ENCODE measurements at regions not wholly inside any gene's neighbourhood (a gene's known extent, or its start where the extent isn't known, plus 50 kb on each side); places are given as distances from the start of the nearest gene placed in this dataset.

- no peak overlapping the region for H3K4me3 ChIP-seq (ENCODE audit: low read depth, low read length)
- no peak for TF ChIP-seq CTCF (IDR thresholded peaks at IDR 0.05; ENCODE audit: insufficient read depth, low read length, poor library complexity, severe bottlenecking)
- DNase-seq (ENCODE audit: low read depth), result no peak
- H3K36me3 ChIP-seq (ENCODE audit: control insufficient read depth, insufficient read depth, low read length), result no peaks in the 10 kb centered on the region
- no peaks in the 10 kb centered on the region for H3K27me3 ChIP-seq (ENCODE audit: control insufficient read depth, insufficient read depth, low read length)
These were observed 168.0 kb downstream of the SPP2 start for GRCh38 chr2:234218266-234219045.

GRCh38 chr2:234212534-234212933 is 162.0 kb downstream of the SPP2 start:
- no peaks in the 10 kb centered on the region for H3K36me3 ChIP-seq (ENCODE audit: control insufficient read depth, insufficient read depth, low read length)
- TF ChIP-seq CTCF (IDR thresholded peaks at IDR 0.05; ENCODE audit: insufficient read depth, low read length, poor library complexity, severe bottlenecking), result no peak
- no peak overlapping the region for H3K4me3 ChIP-seq (ENCODE audit: low read depth, low read length)
- H3K27me3 ChIP-seq (ENCODE audit: control insufficient read depth, insufficient read depth, low read length), result no peaks in the 10 kb centered on the region
- DNase-seq (ENCODE audit: low read depth), result no peak

GRCh38 chr2:234211797-234212196 is 161.3 kb downstream of the SPP2 start:
- no peak overlapping the region for H3K4me3 ChIP-seq (ENCODE audit: low read depth, low read length)
- TF ChIP-seq CTCF (IDR thresholded peaks at IDR 0.05; ENCODE audit: insufficient read depth, low read length, poor library complexity, severe bottlenecking), result no peak
- no peak for DNase-seq (ENCODE audit: low read depth)

GRCh38 chr2:234206738-234207137 is 156.2 kb downstream of the SPP2 start:
- no peak for TF ChIP-seq CTCF (IDR thresholded peaks at IDR 0.05; ENCODE audit: insufficient read depth, low read length, poor library complexity, severe bottlenecking)
- Histone ChIP-seq H3K27me3 (ENCODE audit: control insufficient read depth, insufficient read depth, low read length) (no peaks in the 10 kb centered on the region), H3K4me3 (ENCODE audit: low read depth, low read length) (no peak overlapping the region), H3K36me3 (ENCODE audit: control insufficient read depth, insufficient read depth, low read length) (no peaks in the 10 kb centered on the region)
- DNase-seq (ENCODE audit: low read depth), result no peak

More at GRCh38 chr2:234211797-234212196, 161.3 kb downstream of the SPP2 start:
- no peaks in the 10 kb centered on the region for H3K27me3 ChIP-seq (ENCODE audit: control insufficient read depth, insufficient read depth, low read length)
- H3K36me3 ChIP-seq (ENCODE audit: control insufficient read depth, insufficient read depth, low read length), result no peaks in the 10 kb centered on the region

- no peak overlapping the region for H3K4me3 ChIP-seq (ENCODE audit: low read depth, low read length)
- TF ChIP-seq CTCF (IDR thresholded peaks at IDR 0.05; ENCODE audit: insufficient read depth, low read length, poor library complexity, severe bottlenecking), result no peak
- no peaks in the 10 kb centered on the region for H3K27me3 ChIP-seq (ENCODE audit: control insufficient read depth, insufficient read depth, low read length)
- no peak for DNase-seq (ENCODE audit: low read depth)
- no peaks in the 10 kb centered on the region for H3K36me3 ChIP-seq (ENCODE audit: control insufficient read depth, insufficient read depth, low read length)
These were observed 154.0 kb downstream of the SPP2 start for GRCh38 chr2:234204480-234204879.
